Right lobe of liver (tissue), 6 donors: ENCODE measurements at regions not wholly inside any gene's neighbourhood (a gene's known extent, or its start where the extent isn't known, plus 50 kb on each side); places are given as distances from the start of the nearest gene placed in this dataset.
A peak's percentile ranks its signal among the peaks of the same experiment; 100 is the strongest.

Experiments used
- ATAC-seq, 4 donors: fragments of 200-7000 bp; cut with Tn5 transposase; one replicate each; pipeline ENCODE4 v1.9.1; 2020; ENCODE audit warnings: mild to moderate bottlenecking in 4 of 4, moderate library complexity in 4 of 4
- DNase-seq, 3 donors: peaks; one replicate each; pipeline ENCODE4 v3.0.0-alpha.2; 2020
- H3K27ac ChIP-seq, 3 donors: fragments of 200-600 bp; one replicate each; pipeline ENCODE4 v1.8.0; 2022
- H3K27me3 ChIP-seq, 2 donors: fragments of 200-600 bp; one replicate each; pipeline ENCODE4 v1.8.0; 2022
- H3K36me3 ChIP-seq, 4 donors: fragments of 200-600 bp; sonication (generic) in 1 of 4; one replicate each; pipeline versions ENCODE4 v1.5.1 to v1.8.0; 2017 to 2022; ENCODE audit warnings: control low read depth in 1 of 4
- H3K4me1 ChIP-seq, 4 donors: fragments of 200-600 bp; sonication (generic) in 1 of 4; one replicate each; pipeline versions ENCODE4 v1.5.1 to v1.8.0; 2017 to 2022; ENCODE audit warnings: control low read depth in 1 of 4
- H3K4me3 ChIP-seq, 3 donors: fragments of 200-600 bp; one replicate each; pipeline ENCODE4 v1.8.0; 2022
- H3K9me3 ChIP-seq, 4 donors: fragments of 200-600 bp; sonication (generic) in 1 of 4; one replicate each; pipeline versions ENCODE4 v1.5.1 to v1.8.0; 2017 to 2022; ENCODE audit warnings: control low read depth in 1 of 4
- POLR2A ChIP-seq: fragments of 450-650 bp; IDR thresholded peaks from one replicate; pipeline ENCODE4 v1.6.1; 2017; ENCODE audit warnings: antibody characterized with exemption, mild to moderate bottlenecking
- WGBS: methylation state at CpG from one replicate; pipeline ENCODE4 v1.1.6; 2018; ENCODE audit warnings: low coverage, low lambda C conversion rate; ENCODE audit not compliant: insufficient coverage; ENCODE audit errors: missing lambda C conversion rate; 5-methylcytosine and 5-hydroxymethylcytosine counted together
- intact Hi-C, 2 donors: fragments of 100-400 bp; cut with DNase I; formaldehyde crosslinking; loops; one replicate each; pipeline versions ENCODE4 v1.11.2 to v1.14.1; 2022
- TF ChIP-seq, protein P1 (sequence below), 4 donors: fragments of 200-600 bp in 3 of 4; fragments of 450-650 bp in 1 of 4; IDR thresholded peaks; one replicate each; pipeline versions ENCODE4 v1.5.1 to v1.8.0; 2016 to 2022; ENCODE audit warnings: antibody characterized with exemption in 4 of 4, mild to moderate bottlenecking in 2 of 4
- donor health status: DM: no; HTN: yes; CAD: no.
- donor health status: DM: no; HTN: no; CAD: no.
- donor health status: DM: no; HTN: no; CAD: no.
- donor health status: DM: no; HTN: yes; CAD: no.
- donor health status: DM: no; HTN: yes; CAD: no.

- Histone ChIP-seq H3K27me3 (no peaks in the 10 kb centered on the region), H3K9me3 (no peaks in the 10 kb centered on the region), H3K36me3 (no peaks in the 10 kb centered on the region), H3K4me1 (no peaks in the 10 kb centered on the region), H3K27ac (no peak overlapping the region), H3K4me3 (no peak overlapping the region)
- 29% methylated on average over 2 of the region's 2 CpGs for WGBS
- DNase-seq (no peak), ATAC-seq (no peak)
- TF ChIP-seq POLR2A = no peak
- TF ChIP-seq, protein P1, sequence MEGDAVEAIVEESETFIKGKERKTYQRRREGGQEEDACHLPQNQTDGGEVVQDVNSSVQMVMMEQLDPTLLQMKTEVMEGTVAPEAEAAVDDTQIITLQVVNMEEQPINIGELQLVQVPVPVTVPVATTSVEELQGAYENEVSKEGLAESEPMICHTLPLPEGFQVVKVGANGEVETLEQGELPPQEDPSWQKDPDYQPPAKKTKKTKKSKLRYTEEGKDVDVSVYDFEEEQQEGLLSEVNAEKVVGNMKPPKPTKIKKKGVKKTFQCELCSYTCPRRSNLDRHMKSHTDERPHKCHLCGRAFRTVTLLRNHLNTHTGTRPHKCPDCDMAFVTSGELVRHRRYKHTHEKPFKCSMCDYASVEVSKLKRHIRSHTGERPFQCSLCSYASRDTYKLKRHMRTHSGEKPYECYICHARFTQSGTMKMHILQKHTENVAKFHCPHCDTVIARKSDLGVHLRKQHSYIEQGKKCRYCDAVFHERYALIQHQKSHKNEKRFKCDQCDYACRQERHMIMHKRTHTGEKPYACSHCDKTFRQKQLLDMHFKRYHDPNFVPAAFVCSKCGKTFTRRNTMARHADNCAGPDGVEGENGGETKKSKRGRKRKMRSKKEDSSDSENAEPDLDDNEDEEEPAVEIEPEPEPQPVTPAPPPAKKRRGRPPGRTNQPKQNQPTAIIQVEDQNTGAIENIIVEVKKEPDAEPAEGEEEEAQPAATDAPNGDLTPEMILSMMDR (IDR thresholded peaks at IDR 0.05) = no peak
- intact Hi-C loops = no loop called here
Measured at GRCh38 chr17:56023851-56024250, 129.4 kb upstream of the ANKFN1 start.

DNA sequence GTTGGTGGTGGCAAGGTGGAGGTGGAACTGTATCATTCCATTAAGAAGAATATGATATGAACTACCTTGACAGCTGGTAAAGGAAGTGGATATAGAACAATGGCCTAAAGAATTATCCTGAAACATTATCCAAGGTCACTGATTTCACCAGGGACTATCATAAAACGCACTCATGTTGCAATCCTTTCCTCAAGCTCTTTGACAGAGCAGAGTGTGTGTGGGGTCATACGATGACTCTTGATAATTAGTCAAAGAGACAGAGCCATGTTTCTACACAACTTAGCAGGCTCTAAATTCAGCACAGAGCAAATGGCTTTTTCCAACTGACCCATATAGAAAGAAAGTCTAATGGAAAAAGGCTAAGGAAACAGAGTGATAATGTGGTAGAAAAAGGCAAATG, 126.4 kb upstream of the ANKFN1 start:
- intact Hi-C loops = no loop called here
- no peaks in the 10 kb centered on the region for H3K36me3 ChIP-seq
- 17% methylated on average over 2 of the region's 2 CpGs for WGBS

GRCh38 chr17:56028837-56029236, 124.4 kb upstream of the ANKFN1 start:
- no peaks in the 10 kb centered on the region for H3K27me3 ChIP-seq
- H3K9me3 ChIP-seq = no peaks in the 10 kb centered on the region
- 25% methylated on average over 3 of the region's 3 CpGs for WGBS
- no peak overlapping the region for H3K4me3 ChIP-seq
- H3K4me1 ChIP-seq = no peaks in the 10 kb centered on the region
- ATAC-seq = peak; percentile 67 to 97 (median 86)
- DNase-seq = peak in 2 of 3 donors; percentile 20 to 49
- TF ChIP-seq, protein P1 (IDR thresholded peaks at IDR 0.05) = no peak
- no peak for TF ChIP-seq POLR2A
- intact Hi-C loops = no loop called here
- no peak overlapping the region for H3K27ac ChIP-seq
- no peaks in the 10 kb centered on the region for H3K36me3 ChIP-seq

More for the DNA sequence above, 126.4 kb upstream of the ANKFN1 start:
- DNase-seq = no peak
- Histone ChIP-seq H3K4me3 (no peak overlapping the region), H3K27ac (no peak overlapping the region), H3K27me3 (no peaks in the 10 kb centered on the region), H3K4me1 (no peaks in the 10 kb centered on the region), H3K9me3 (no peaks in the 10 kb centered on the region)
- peak in 2 of 4 donors; percentile 42 to 47 for ATAC-seq
- TF ChIP-seq, protein P1 (IDR thresholded peaks at IDR 0.05) = no peak
- no peak for TF ChIP-seq POLR2A

DNA sequence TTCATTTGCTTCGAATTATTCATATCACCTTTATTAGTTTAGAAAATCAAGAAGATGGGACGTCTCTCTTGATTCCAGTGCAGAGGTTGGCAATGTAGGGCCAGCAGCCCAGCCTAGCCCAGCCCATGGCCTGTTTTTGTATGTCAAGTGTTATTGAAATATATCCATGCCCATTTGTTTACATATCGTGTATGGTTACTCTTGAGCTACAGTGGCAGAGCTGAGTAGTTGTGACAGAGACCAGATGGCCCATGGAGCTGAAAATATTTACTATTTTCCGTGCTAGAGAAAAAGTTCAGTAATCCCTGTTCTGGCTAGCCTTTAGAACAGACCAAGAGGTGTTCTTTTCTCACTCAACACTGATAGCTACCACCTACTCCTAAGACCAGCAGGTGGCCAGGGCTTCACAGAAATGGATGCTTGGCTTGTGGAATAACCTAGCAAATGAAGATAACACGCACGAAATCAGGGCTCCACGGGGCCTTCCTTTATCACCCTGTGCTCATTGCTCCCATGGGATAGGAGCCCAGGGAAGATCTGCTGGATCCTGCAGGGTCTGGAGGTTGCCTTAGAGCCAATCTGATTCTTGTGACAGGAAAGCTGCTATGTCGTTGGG, 123.2 kb upstream of the ANKFN1 start:
- H3K27ac ChIP-seq = no peak overlapping the region
- TF ChIP-seq, protein P1 (IDR thresholded peaks at IDR 0.05) = no peak
- TF ChIP-seq POLR2A = no peak
- intact Hi-C loops = no loop called here
- H3K36me3 ChIP-seq = no peaks in the 10 kb centered on the region
- H3K4me3 ChIP-seq = no peak overlapping the region
- WGBS = 60% methylated on average over 7 of the region's 8 CpGs
- no peaks in the 10 kb centered on the region for H3K27me3 ChIP-seq
- H3K4me1 ChIP-seq = no peaks in the 10 kb centered on the region
- H3K9me3 ChIP-seq = no peaks in the 10 kb centered on the region
- DNase-seq = no peak
- ATAC-seq = no peak

GRCh38 chr17:56031636-56032035, 121.6 kb upstream of the ANKFN1 start:
- DNase-seq (no peak), ATAC-seq (no peak)
- Histone ChIP-seq H3K4me3 (no peak overlapping the region), H3K27ac (no peak overlapping the region), H3K4me1 (no peaks in the 10 kb centered on the region), H3K27me3 (no peaks in the 10 kb centered on the region), H3K36me3 (no peaks in the 10 kb centered on the region), H3K9me3 (no peaks in the 10 kb centered on the region)
- TF ChIP-seq, protein P1 (IDR thresholded peaks at IDR 0.05) = no peak
- intact Hi-C loops = no loop called here
- 66% methylated on average over 2 of the region's 2 CpGs for WGBS
